Right lung (tissue), 2 donors: ENCODE measurements at regions not wholly inside any gene's neighbourhood (a gene's known extent, or its start where the extent isn't known, plus 50 kb on each side); places are given as distances from the start of the nearest gene placed in this dataset.
"Not testable (repeated sequence)": the region's sequence is repeated elsewhere in the genome, so short reads cannot be mapped to it uniquely, and the experiment has no call there.

ENCODE experiments used
- DNase-seq, 2 donors: peaks; one replicate each; pipeline ENCODE4 v3.0.0-alpha.2; 2013

DNA sequence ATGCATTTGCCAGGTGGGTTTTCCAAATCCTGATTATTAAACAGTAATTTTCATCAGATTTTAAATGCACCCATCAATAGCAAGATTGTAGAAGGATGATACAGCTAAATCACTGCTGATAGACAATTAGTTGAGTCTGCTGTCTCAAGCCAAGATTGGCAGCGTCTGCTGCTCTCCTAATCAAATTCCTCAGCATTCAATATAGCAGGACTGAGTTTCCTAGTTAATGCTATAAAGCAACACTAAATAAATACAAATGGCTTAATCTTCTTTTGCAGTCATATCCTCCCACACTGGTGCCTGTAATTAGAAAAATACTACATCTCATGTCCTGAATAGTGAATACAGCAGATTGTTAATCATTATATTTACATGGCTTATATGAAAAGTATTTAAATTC lies 1028.8 kb downstream of the ADGRL2 start:
- DNase-seq, result no peak

DNA sequence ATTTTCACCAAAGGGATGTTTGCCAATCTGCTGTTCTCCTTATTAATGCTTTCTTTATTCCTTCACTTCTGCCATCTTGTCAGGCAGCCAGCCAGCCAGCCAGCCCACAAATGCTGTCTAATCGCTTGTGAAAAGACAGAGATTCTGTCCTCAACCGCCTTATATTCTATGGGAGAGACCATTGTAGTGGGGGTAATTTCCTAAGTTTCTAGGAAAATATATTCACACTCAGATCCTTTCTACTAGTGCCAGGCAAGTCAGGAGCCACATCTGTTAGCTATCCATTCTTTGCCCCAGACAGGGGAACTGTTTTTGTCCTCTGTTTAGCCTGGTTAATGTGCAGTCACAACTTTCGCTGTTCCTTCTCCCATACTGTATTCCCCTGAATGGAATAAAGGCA lies 1023.1 kb downstream of the ADGRL2 start:
- DNase-seq, result no peak

DNA sequence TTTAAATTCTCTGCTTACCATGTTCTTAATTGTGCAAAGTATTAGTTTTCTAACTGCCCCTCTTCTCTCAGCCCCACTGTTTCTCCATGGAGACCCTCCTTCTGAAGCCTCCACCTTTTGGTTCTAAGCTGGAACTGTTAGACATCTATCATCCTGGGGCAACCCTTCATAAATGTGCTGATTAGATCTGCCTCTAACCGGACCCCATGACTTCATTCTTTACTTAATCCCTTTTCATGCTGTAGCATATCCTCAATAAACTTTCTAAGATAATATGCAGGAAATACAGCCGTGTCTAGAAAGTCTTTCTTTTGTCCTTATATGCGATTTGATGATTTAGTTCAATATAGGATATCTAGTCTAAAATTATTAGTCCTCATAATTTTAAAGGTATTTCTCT lies 1020.1 kb downstream of the ADGRL2 start:
- no peak for DNase-seq

DNA sequence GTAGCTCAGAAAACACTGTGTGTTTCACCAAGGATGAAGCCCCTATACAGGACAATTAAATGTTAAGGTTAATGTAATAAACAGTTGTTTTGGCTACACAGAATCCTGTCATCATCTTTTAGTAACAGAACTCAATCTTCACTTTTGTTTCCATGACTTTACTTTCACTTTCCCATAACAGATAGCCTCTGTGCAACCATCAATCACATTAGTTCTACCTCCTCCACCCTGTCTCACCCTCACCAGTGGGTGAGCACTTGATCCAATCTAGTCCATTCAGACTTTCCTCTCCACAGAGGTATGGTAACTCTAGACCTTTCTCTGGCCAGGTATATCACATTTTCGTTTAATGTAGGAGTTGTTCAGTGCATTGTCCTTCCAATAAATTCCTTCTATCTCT lies 1018.5 kb downstream of the ADGRL2 start:
- no peak for DNase-seq

DNA sequence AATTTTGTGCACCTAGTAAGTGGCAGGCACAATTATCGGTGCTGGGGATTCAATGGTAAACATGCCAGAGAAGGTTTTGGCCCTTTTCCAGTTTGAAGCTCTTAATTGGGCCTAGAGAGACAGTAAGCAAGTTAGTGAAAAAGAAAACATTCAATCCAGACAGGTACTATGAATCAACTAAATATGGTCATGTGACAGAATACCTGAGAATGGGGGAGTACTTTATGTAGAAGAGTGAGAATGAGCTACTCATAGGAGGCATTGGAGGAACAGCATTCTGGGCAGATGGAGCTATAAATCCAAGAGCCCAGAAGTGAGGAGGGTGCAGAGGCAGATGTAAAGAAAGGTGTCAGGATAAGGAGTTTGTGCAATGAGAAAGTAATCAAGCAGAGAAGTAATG lies 1017.9 kb downstream of the ADGRL2 start:
- DNase-seq, result no peak

DNA sequence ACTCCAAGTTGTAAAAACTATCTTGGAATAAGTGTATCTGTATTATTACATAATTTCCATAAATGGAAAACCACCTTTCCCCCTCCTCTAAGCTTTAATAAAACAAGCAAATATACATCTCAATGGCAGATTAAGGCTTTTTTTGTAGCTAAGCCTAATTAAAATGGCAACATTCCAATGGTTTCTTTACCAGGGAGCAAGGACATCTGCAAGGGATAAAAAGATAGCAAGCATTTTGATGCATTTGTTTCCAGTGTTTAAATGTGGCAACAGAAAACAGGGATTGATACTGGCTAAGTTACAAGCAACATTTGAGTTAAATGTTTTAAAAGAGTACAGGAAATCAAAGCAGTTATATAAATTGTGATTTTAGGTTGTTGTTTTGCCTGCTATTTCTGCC lies 1012.7 kb downstream of the ADGRL2 start:
- no peak for DNase-seq

DNA sequence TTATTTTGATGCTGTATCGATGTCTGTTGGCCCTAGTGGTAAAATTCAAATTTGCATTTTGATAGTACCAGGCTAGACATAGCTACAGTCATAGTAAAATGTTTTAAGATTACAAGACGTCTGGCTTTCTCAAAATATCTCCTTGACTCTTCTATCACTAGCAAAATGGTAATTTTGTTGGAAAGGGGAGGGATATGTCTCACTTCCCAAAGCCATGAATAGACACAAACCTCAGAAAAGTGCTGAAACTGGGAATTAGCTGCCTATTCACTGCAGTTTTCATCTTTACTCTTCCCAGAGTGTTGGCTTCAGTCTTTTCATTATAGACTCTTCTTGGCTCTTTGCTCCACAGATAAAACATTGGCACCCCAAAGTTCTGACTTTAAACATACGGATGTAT lies 1009.9 kb downstream of the ADGRL2 start:
- DNase-seq, result no peak

DNA sequence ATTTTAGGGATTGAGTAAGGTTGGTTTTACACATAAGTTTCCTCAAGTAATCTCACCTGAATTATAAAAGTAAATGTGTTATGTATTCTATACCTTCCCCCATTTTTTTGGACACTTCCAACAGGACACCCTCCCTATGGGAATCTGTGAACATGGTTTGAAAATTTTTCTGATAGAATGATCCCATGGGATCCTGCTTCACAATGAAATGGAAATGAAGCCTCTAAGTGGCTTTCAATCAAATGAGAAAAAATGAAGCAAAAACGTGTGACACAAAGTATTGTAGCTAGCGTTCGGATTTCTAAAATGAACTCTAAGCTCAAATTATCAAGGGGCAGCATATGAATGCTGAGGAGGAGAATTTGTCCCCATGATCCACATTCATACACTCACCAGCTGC lies 1006.8 kb downstream of the ADGRL2 start:
- no peak for DNase-seq

DNA sequence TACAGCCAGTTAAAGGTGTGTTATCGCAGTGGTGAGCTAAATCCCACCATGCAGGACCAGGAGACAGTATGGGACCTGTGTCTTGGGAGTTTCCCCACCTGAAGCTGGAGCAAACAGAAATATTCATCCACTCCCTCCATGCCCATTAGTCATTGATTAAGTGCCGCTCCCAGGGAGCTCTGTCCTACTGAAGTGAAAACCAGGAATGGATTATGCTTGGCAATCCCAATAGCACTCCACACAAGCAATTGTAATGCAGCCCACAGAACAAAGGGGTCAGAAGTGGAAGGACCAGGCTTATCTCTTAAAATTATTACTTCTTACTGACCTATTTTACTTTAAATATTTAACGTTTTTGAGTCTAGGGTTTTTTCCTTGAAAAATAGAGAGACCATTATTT lies 1005.4 kb downstream of the ADGRL2 start:
- DNase-seq, result no peak

DNA sequence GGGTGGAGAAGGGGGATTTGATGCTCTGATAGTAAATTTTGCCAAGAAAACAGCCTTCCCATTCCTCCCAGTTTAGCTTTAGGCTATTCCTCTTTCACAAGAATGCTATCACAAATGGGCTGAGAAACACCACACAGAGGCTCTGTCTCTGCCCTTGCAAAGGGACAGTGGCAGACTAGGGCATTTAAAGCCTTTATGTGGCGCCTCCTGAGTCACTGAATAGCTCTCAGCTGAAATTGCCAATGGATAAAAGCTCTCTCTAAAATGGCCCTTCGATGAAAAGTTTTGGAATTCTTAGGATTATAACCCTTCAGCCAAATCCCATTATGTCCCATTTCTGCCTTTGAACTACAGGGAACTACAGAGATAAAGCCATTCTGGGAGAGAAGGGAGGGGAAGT lies 1000.4 kb downstream of the ADGRL2 start:
- DNase-seq, result no peak

DNA sequence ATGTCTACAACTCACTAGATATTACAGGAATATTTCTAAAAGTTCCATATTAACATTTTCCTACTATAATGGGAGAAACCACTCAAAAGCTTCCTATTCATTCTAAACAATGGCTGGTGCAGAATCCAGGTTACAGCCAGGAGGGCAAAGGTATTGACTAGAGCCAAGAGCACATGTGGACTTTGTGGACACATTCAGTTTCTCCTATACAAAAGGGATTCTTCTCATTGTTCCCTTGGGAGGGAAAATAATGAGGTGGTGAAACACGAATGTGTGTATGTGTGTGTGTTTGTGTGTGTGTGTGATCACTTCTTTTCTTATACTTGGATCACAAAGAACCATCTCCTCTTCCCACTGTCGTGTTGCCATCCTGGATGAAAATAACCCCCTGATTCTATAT lies 1000.0 kb downstream of the ADGRL2 start:
- no peak for DNase-seq

DNA sequence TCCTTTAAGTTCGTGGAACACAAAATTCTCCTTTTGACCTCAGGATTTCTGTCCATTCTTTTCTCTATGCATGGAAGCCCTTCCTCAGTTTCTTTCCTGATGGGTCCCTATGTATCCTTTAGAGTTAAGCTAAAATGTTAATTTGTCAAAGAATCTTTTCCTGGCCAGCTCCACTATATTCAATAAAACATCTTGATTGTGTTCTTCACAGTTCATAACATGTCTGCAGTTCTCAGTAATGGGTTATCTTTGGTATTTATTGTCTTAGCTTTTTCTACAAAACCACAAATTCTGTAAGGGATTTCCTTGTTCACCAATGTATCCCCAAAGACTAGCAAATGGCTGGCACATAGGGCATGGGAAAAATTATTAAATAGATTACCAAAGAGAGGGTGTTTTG lies 998.5 kb downstream of the ADGRL2 start:
- no peak for DNase-seq

DNA sequence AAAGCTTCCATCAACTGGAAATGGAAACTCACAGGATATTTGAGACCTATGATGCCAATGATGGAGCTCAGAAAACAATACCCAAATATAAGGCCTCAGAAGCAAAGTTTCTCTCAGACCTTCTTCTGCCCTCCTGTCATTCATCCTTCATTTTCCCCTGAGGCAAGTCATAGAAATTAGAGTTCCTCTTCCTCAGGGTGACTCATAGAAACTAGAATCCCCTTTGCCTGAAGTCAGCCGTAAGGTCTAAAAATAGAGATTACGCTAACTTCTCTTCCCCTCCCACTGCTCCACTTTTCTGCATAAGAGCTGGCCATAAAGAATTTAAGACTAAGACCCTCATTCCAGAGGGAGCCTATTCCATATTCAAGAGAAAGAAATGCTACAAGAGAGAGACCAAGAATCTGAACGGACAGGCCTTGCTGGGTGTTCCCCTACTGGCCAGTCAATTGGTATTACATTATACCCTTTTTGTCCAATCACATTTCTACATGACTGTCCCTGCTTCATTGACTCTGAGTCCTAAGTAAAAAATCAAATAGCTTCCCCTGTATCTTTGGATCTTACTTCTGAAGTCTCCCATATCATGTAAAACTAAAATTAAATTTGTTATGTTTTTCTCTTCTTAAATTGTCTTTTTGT lies 994.9 kb downstream of the ADGRL2 start:
- DNase-seq, result no peak

DNA sequence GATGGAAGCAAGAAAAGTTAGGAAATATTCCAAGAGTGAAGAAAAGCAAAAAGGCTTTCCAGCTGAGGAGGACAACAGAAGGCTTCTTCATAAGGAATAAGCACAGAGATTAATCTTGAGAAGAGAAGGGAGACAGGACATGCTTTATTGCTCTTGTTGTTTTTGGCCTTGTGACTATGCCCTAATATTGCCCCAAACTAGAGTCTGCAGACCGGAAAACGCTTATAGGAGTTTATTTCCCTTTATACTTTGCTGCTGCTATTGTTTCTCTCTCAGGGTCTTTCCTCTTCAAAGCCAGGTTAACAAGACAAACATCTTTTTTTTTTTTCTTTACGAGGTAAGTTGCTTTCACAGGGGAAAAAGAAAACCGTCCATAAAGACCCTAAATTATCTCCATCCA lies 991.4 kb downstream of the ADGRL2 start:
- DNase-seq, result no peak

DNA sequence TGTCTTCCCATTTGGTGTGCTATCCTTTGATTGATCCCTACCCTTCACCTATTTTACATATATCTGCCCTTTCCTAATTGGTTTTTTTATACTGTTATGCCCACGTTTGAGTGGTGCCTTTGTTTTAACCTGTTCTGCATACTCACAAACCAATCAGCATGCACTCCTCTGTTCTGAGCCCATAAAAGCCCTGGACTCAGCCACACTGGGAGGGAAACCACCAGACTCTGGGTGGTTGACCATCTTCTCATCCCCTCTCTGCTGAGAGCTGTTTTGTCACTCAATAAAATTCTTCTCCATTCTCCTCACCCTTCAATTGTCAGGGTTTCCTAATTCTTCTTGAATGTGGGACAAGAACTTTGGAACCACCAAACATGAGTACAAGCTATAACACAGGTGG lies 989.8 kb downstream of the ADGRL2 start:
- no peak for DNase-seq

DNA sequence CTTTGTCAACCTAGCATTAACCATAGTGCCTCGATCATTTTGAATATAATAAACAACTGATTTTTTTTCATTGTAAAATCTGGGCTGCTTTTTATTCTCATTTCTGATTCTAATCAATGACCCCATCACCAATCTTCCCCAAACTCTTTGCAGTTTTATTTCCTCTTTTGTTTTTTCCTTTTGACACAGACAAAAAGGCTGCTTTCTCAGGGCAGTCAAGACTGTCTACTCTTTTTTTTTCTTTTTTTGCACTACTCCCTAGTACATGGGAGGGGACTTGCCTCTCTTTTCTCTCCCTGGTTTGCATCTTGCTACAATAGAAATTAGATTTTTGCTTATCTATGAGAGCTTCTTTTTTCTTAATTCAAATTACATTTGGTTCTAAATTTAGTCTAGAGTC lies 987.9 kb downstream of the ADGRL2 start:
- DNase-seq, result no peak

DNA sequence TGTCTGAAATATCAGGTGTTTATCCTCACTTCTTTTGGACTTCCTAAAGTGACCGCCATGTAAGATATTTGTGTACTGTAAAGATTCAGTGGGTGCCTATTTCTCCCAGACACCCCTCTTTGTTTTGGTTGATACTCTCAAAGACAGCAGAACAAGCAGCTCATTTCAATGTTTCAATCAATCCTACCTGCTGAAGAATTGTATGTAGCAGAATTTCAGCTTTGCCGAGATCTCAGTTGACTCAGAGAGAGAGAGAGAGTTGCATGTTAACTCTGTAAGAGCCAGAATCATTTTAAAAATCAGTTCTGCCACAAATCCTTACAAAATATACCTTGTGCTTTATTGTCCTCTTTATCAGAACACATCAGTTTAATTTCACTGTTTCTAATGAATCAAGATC lies 987.3 kb downstream of the ADGRL2 start:
- no peak for DNase-seq

DNA sequence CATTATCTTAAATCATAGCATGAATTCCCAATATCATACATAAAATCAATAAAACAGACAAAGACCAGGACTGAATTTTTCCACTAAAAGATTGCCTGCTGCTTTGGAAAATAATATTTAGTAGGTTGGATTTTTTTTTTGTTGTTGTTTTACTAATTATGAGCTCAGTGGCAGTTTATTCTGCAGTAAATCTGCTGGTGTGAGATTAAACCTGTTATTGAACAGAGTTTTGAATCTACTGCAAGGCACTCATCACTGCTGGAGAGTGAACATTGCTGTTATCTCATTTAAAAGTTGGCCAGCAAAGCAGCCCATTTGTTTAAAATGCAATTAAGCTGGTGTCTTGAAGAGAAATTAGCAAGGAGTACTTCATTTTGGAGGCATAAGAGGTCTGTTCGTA lies 986.1 kb downstream of the ADGRL2 start:
- no peak for DNase-seq

DNA sequence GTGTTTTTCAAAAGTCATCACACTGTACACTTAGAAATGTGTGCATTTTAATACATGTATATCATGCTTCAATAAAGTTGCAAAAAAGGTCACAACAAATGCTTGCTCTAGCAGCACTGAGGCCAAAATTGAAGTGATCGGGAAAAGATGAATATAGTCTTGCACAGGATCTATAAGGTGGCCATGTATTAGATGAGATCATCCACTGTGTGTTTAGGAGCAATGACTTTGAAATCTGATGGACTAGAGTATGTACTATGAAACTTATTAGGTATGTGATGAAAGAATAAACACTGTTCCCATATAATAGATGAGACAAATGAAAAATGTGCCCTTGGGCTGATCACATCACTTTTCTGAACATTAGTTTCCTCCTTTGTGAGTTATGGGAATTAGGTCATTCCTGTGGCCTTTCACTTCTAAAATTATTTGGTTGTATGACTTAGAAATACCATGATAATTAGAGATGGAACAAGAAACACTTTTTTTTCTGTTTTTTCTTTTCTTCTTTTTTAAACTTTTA lies 984.6 kb downstream of the ADGRL2 start:
- DNase-seq, result no peak

DNA sequence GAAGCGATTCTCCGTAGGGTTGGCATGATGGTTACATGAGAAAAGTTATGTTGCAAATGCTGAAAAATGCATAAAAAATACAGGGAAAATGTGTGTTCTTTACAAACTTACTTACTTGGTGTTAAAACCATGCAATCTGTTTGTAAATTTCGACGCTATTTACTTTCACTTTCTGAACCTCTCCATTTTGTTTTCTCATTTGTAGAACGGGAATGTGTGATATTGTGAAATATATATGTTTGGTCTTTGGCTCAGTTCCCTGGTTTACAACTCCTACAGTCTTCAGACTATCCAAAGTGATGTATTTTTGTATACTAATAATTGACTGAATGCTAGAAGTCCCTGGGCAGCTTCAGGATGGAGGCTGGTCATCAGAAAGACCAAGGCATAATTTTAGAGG lies 982.3 kb downstream of the ADGRL2 start:
- DNase-seq, result no peak

DNA sequence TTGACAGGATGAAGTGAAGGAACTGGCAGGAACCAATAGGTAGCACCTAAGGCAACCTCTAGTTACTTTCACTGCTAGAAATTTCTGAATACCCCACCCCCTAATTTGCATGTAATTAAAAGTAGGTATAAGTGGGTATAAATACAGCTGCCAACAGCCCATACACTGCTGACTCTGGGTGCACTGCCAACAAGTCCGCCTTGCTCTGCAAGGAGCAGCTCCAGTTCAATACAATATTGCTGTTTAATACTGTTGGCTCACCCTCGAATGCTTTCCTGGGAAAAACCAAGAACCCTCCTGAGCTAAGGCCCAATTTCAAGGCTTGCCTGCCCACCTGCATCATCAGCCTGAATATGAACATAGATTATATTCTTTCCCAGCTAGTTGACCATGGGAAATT lies 981.9 kb downstream of the ADGRL2 start:
- DNase-seq, result no peak

DNA sequence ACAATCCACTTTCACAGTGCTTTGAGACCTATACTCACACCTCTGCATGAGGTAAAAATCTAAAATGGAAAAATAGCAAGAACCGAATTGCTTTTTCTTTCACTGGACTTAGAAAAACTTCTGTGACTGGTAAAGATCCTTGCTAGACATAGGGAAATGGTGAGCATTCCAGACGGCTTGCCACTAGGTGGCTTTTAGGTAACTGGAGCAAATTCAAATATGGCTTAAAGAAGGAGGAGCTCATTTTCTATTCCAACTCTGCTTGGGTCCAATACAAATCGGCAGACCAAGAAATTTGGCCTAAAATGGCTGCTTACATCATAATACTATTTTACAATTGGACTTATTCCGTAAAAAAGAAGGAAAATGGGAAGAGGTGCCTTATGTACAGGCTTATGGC lies 977.9 kb downstream of the ADGRL2 start:
- DNase-seq, result no peak

DNA sequence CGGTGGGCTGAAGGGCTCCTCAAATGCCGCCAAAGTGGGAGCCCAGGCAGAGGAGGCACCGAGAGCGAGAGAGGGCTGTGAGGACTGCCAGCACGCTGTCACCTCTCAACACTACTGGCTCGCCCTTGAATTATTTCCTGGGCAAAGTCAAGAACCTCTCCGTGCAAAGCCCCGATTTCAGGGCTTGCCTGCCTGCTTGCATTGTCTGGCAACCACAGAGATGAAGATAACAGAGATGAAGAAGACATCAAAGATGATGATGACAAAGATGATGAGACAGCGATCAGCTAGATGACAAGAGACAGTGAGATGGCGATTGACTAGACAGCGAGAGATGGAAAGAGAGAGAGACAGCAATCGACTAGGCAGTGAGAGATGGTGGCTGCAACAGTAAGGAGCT lies 976.5 kb downstream of the ADGRL2 start:
- no peak for DNase-seq

DNA sequence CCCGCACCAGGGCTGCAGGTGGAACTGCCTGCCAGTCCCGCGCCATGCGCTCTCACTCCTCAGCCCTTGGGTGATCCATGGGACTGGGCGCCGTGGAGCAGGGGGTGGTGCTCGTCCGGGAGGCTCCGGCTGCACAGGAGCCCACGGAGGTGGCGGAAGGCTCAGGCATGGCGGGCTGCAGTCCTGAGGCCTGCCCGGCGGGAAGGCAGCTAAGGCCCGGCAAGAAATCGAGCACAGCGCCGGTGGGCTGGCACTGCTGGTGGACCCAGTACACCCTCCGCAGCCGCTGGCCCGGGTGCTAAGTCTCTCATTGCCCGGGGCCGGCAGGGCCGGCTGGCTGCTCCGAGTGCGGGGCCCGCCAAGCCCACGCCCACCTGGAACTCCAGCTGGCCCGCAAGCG lies 976.0 kb downstream of the ADGRL2 start:
- not testable (repeated sequence) for DNase-seq
